Stimulated activated naive CD8-positive, alpha-beta T cell treated with anti-CD3 and anti-CD28 coated beads, Interleukin-15, amount 100 ng/mL, for 72 hours (primary cell): ENCODE measurements at regions not wholly inside any gene's neighbourhood (a gene's known extent, or its start where the extent isn't known, plus 50 kb on each side); places are given as distances from the start of the nearest gene placed in this dataset.

Experiments
- ATAC-seq: fragments of 150-1000 bp; cut with Tn5 transposase; 2 replicates; pipeline ENCODE4 v1.10.0; 2021; ENCODE audit warnings: mild to moderate bottlenecking, moderate library complexity
- DNase-seq, 2 donors: peaks; one replicate each; pipeline ENCODE4 v3.0.0; 2021 to 2022
- H3K27ac Mint-ChIP-seq, 2 donors: one replicate each; pipeline ENCODE4 v1.8.0; 2022; ENCODE audit warnings: mild to moderate bottlenecking in 2 of 2, mixed read lengths in 2 of 2, moderate library complexity in 2 of 2
- H3K27me3 Mint-ChIP-seq: one replicate; pipeline ENCODE4 v1.8.0; 2022; ENCODE audit warnings: mixed read lengths
- H3K4me1 Mint-ChIP-seq: one replicate; pipeline ENCODE4 v1.8.0; 2022; ENCODE audit warnings: mild to moderate bottlenecking, mixed read lengths
- H3K4me3 Mint-ChIP-seq, 2 donors: one replicate each; pipeline ENCODE4 v1.8.0; 2022; ENCODE audit warnings: mild to moderate bottlenecking in 2 of 2, mixed read lengths in 2 of 2, moderate library complexity in 1 of 2
- H3K9me3 Mint-ChIP-seq, 2 donors: one replicate each; pipeline ENCODE4 v1.8.0; 2022; ENCODE audit warnings: mixed read lengths in 2 of 2

DNA sequence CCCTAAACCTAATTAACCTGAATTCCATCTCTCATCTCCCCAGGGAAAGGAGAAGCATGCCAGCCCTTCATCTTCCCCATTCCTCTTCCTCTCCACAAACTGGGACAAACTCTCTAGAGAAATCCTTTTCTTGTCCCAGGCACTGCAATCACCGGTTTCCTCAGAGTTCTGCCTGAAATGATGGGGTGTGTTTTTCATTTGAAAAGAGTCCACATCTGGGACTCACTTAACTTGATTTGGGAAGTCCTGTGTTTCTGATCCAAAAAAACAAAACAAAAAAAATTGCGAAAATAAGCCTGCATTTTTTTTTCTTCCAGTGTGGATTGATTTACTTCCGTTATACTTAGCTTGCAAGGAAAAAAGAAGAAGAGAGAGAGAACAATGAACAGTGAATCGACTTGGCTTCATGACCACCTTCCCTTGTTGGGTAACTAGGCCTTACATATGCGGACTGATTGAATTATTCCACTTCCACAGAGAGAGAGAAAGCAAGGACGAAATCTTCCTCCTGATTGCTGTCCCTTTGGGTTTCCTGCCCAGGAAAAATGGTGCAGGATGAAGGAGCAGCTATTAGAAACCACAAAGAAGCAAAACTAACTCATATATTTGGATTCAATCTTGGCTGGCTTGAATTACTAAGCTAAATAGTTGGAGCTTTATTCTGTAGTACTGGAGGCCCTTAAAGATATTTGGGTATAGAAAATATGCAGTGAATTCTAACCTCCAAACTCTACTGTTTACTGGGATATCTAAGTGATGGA, 506.2 kb upstream of the TBX3 start:
- DNase-seq = no peak
- Mint-ChIP-seq H3K27me3 (no peaks in the 10 kb centered on the region), H3K27ac (no peak overlapping the region), H3K4me3 (no peak overlapping the region), H3K9me3 (peaks cover 0 to 29% of the 10 kb centered on the region in 2 donors), H3K4me1 (no peaks in the 10 kb centered on the region)
- ATAC-seq = no peak

DNA sequence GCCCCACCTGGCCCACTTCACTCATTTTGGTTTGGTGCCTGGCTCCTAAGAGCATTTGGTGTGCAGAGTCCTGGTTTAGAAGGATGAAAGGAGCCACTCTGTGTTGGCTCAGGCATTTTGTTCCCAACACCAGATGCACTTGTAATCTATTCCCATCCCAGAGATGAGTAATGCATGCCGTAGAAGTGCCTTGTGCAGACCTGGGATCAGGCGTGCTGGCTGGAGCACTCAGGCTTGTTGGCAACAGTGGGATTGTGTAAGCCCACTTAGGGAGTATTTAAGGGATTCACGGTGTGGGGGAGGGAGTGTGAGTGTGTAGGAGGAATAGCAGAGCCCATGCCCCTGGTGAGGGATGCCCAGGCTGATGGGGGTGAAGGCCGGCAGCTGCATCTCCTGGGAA, 501.5 kb upstream of the TBX3 start:
- Mint-ChIP-seq H3K27ac (no peak overlapping the region), H3K4me3 (no peak overlapping the region), H3K4me1 (no peaks in the 10 kb centered on the region), H3K9me3 (peaks cover 5 to 25% of the 10 kb centered on the region in 2 donors), H3K27me3 (no peaks in the 10 kb centered on the region)
- ATAC-seq (no peak), DNase-seq (no peak)

DNA sequence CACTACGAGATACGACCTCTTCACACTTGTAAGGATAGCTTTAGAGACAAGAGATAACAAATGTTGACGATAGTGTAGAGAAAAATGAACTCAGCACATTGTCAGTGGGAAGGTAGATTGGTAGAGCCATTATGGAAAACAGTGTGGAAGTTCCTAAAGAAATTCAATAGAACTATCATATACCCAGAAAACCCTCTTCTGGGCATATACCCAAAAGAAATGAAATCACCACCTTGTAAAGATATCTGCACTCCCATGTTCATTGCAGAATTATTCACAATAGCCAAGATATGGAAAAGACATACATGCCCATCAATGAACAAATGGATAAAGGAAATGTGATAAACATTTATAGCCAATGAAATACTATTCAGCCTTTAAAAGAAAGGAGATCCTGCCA, 499.8 kb upstream of the TBX3 start:
- Mint-ChIP-seq H3K4me3 (no peak overlapping the region), H3K9me3 (peaks cover 5 to 25% of the 10 kb centered on the region in 2 donors), H3K27me3 (no peaks in the 10 kb centered on the region), H3K27ac (no peak overlapping the region), H3K4me1 (no peaks in the 10 kb centered on the region)
- no peak for DNase-seq
- no peak for ATAC-seq

DNA sequence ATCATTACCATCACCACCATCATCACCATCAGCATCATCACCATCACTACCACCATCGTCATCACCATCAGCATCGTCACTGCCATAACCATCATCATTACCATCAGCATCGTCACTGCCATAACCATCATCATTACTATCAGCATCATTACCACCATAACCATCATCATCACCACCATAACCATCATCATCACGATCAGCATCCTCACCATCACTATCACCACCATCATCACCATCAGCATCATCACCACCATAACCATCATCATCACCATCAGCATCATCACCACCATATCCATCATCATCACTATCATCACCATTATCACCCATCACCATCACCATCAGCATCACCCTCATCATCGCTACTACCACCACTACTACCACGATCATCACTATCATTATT, 493.9 kb upstream of the TBX3 start:
- DNase-seq = no peak
- H3K9me3 Mint-ChIP-seq = no peaks in the 10 kb centered on the region
- no peaks in the 10 kb centered on the region for H3K27me3 Mint-ChIP-seq
- no peaks in the 10 kb centered on the region for H3K4me1 Mint-ChIP-seq
- no peak for ATAC-seq
- H3K27ac Mint-ChIP-seq = no peak overlapping the region
- no peak overlapping the region for H3K4me3 Mint-ChIP-seq

DNA sequence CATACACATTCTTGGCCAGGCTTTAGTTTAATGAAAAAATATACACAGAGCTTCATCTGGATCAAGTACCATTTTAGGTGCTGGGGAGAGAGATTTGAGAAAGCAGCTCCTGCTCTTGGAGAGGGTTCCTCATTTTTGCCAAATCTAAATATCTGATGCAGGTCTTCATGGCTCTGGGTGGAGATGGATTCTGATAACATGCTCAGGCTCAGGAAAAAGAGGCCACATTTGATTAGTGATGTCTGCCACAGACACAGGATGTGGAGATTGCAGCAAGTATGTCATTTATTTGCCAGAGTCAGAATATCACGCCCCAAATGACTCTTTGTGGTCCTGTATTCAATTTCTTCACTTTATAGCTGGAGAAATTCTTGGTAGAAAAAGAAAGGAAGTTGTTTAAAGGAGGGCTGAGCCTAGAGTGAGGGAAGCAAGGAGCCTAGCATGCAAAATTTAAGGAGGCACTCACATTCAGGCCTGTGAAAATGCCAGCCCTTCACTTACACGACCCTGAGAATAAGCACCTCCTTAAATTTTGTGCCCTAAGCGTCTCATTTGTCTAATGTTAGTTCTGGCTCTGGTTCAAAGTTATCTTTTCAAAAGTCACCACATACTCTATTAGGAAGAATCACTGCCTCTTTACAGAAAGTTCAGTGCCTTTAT, 492.9 kb upstream of the TBX3 start:
- DNase-seq (no peak), ATAC-seq (no peak)
- no peaks in the 10 kb centered on the region for H3K9me3 Mint-ChIP-seq
- no peaks in the 10 kb centered on the region for H3K4me1 Mint-ChIP-seq
- no peaks in the 10 kb centered on the region for H3K27me3 Mint-ChIP-seq
- H3K4me3 Mint-ChIP-seq = no peak overlapping the region
- H3K27ac Mint-ChIP-seq = no peak overlapping the region

DNA sequence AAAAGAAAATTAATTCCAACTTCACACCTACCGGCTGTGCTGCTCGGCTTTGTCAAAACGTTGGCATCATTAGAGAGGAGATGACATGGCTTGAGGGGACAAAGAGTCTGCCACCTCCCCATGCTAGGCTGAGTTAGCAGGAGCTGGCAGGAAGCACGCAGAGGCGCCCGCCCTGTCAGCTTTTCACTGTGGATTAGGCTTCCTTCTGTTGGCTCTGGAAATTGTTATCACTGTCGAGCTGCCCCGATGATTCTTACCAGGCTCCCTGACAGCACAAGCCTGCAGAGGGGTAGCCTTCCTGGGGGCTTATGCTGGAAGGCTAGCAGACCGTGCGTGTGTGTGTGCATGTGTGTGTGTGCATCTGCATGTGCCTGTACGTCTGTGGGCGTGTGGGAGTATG, 490.9 kb upstream of the TBX3 start:
- Mint-ChIP-seq H3K27ac (no peak overlapping the region), H3K4me3 (no peak overlapping the region), H3K9me3 (no peaks in the 10 kb centered on the region), H3K27me3 (no peaks in the 10 kb centered on the region), H3K4me1 (no peaks in the 10 kb centered on the region)
- ATAC-seq (no peak), DNase-seq (no peak)

DNA sequence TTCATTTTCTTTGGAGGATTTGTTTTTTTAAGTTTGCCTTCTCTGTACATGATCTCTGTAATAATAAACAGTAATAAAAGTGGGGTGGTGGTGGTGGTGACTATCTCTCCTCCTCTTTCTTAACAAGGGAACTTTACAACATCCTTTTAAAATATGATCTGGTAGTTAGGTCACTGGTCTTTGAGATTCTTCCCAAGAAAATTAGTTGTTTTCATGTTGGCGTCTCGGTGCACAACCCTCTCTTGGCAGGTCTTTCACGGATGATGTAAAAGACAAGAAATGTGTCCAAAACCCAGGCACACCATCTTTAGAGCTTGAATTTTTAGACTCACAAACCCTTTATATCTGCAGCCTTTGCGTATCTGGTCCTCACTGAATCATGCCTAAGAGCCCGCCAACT, 488.5 kb upstream of the TBX3 start:
- Mint-ChIP-seq H3K9me3 (peaks cover 6% of the 10 kb centered on the region in 2 donors), H3K4me1 (no peaks in the 10 kb centered on the region), H3K27me3 (no peaks in the 10 kb centered on the region), H3K27ac (no peak overlapping the region), H3K4me3 (no peak overlapping the region)
- ATAC-seq (no peak), DNase-seq (no peak)

DNA sequence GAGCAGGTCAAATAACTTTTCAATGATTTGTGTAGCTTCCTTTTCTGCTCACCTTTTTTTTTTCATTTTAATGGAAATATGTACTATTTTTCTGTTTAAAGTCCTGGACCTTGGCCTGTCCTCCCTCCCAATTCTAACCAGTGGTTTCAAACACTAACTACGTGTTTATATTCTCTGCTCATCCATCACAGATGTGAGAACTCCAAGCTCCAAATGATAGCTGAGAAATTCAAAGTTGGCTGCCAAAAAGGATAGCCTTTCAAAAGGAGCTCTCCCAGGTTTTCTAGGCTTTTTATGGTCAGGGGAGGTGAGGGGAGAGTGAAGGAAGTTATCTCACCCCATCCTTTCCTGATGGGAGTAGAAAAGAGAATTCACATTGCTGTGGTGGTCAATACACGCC, 486.0 kb upstream of the TBX3 start:
- Mint-ChIP-seq H3K27me3 (no peaks in the 10 kb centered on the region), H3K4me1 (no peaks in the 10 kb centered on the region), H3K9me3 (peaks cover 10 to 11% of the 10 kb centered on the region in 2 donors), H3K27ac (no peak overlapping the region), H3K4me3 (no peak overlapping the region)
- ATAC-seq = no peak
- no peak for DNase-seq

DNA sequence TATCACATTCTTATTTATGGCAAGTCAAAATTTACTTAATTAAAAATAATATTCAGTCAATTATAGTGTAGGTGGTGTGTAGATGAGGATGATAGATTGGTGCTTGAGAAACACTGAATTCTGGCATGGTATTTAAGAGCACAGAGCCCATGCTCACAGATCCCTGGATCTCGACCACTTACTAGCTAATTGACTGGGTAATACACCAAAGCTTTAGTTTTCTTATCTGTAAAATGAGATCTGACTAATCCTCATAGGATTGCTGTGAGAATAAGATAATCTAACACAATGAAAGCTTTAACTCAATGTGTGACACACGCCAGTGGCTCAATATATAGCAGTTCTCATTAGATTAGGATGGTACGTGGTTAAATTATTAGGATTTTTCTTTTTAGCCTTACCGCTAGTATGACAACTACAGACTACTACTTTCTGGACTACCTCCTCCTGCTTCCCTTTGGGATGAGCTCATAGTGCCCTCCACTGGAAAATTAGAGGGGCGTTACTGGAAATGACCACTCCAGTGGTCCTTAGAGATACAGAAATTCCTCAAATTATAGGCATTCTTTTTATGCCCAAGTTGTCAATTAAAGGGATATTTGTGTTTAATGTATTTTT, 482.8 kb upstream of the TBX3 start:
- Mint-ChIP-seq H3K27ac (no peak overlapping the region), H3K27me3 (no peaks in the 10 kb centered on the region), H3K4me1 (no peaks in the 10 kb centered on the region), H3K4me3 (no peak overlapping the region), H3K9me3 (peaks cover 11 to 14% of the 10 kb centered on the region in 2 donors)
- ATAC-seq (no peak), DNase-seq (no peak)

DNA sequence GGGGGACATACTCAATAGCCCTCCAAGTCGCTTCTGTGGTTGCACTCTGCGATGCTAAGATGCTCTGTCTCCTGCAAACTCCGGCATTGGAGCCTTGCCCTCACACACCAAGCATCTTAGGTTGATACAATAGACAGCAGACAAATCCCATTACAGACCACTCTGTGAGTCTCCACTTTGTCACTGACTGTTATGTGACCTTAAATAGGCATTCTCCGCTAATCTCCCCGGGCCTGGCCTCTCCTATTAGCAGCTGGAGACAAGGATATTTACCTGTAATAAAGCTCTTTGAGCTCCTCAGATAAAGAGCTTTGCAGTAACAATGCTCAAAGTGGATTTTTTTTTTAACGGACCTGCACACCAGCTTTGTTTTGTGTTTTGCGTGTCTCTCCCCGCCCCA, 479.7 kb upstream of the TBX3 start:
- Mint-ChIP-seq H3K27me3 (no peaks in the 10 kb centered on the region), H3K9me3 (peaks cover 11 to 14% of the 10 kb centered on the region in 2 donors), H3K4me3 (no peak overlapping the region), H3K4me1 (no peaks in the 10 kb centered on the region), H3K27ac (no peak overlapping the region)
- no peak for DNase-seq
- ATAC-seq = no peak

DNA sequence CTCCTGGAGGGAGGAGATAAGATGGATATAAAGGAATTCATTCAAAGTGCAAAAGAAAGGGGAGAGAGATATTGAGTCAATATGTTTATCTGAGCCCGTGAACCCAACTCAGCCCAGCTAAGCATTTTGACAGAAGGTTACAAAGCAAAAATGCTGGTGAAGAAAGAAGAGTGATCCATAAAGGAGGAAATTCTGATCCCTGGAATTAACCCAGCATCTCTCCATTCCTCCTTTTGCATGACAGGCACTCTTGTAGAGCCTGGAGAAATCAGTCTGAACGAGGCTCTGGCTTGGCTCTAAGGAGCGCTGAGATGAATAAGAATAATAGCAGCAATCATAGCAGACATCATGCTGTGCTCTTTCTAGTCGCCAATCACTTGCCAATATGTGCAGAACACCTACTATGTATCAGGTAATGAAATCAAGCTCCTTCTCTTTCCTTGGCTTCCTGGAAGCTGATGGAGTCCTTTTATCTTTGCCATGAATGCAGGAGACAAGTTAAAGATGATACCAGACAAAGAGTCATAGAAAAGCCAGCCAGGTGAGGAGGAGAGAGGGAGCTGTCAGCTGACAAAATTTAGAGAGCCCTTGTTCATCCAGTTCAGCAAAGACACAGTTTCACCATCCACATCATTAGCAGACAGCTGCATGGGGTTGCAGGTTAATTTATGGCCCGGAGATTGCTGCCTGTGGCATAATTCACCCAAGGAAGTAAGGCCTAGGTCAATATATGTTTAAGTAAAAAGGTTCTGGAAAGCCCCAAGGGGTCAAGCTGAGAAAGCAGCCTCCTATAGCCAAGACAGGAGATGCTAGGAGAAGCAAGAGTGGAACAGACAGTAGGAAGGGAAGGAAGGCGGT, 476.5 kb upstream of the TBX3 start:
- Mint-ChIP-seq H3K27ac (no peak overlapping the region), H3K4me3 (no peak overlapping the region), H3K9me3 (peaks cover 0 to 6% of the 10 kb centered on the region in 2 donors), H3K4me1 (no peaks in the 10 kb centered on the region), H3K27me3 (no peaks in the 10 kb centered on the region)
- ATAC-seq (no peak), DNase-seq (no peak)

DNA sequence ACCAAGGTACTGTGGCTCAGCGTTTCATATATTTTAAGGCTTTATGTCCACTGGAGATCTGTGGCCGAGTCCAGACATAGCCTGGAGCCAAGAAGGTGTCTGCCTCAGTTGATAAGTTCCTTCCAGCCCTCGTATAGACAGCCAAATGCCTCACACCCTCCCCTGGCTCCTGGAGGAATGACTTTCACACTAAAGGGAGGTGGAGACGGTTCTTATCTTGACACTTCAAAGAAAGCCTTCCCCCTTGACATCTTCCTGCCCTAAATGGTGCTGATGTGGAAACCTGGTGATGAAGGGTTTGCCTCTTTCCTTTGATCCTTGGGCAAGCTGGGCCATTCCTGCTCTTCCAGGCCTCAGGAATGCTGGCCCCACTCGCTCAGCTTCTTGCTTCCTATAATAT, 474.8 kb upstream of the TBX3 start:
- peaks cover 0 to 7% of the 10 kb centered on the region in 2 donors for H3K9me3 Mint-ChIP-seq
- no peak for ATAC-seq
- no peaks in the 10 kb centered on the region for H3K27me3 Mint-ChIP-seq
- no peak overlapping the region for H3K27ac Mint-ChIP-seq
- no peaks in the 10 kb centered on the region for H3K4me1 Mint-ChIP-seq
- H3K4me3 Mint-ChIP-seq = no peak overlapping the region
- DNase-seq = no peak

DNA sequence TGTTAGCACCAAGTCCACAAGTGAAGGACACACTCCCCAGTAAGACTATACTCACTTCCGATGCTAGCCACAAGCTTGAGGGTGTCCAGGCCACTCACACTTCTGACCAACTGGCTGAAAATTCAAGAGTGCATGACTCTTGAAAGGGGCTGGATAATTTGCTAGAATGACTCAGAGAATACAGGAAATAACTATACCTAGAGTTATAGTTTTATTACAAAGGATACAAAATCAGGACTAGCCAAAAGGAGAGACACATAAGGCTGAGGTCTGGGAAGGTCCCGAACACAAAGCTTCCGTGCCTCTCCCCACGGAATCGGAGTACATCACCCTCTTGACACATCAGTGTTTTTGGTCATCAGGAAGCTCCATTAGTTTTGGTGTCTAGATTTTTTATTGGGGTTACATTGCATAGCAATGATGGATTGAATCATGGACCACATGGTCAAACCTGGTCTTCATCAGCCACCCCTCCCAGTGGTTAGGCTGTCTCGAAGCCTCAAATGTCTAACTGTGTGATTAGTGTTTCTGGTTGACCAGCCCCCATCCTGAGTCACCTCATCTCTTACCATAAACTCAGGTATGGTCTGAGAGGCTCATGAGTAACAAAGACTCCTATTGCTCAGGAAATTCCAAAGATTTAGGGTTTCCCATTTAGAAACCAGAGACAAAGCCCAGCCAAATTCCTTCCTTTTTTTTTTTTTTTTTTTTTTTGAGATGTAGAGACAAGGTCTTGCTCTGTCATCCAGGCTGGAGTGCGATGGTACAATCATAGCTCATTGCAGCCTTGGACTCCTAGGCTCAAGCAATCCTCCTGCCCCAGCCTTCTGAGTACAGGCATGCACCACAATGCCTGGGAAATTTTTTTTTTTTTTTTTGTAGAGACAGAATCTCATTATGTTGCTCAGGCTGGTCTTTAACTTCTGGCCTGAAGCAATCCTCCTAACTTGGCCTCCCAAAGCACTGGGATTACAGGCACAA, 472.0 kb upstream of the TBX3 start:
- no peak for ATAC-seq
- Mint-ChIP-seq H3K27me3 (no peaks in the 10 kb centered on the region), H3K9me3 (peaks cover 0 to 7% of the 10 kb centered on the region in 2 donors), H3K4me1 (no peaks in the 10 kb centered on the region), H3K4me3 (no peak overlapping the region), H3K27ac (no peak overlapping the region)
- DNase-seq = no peak

DNA sequence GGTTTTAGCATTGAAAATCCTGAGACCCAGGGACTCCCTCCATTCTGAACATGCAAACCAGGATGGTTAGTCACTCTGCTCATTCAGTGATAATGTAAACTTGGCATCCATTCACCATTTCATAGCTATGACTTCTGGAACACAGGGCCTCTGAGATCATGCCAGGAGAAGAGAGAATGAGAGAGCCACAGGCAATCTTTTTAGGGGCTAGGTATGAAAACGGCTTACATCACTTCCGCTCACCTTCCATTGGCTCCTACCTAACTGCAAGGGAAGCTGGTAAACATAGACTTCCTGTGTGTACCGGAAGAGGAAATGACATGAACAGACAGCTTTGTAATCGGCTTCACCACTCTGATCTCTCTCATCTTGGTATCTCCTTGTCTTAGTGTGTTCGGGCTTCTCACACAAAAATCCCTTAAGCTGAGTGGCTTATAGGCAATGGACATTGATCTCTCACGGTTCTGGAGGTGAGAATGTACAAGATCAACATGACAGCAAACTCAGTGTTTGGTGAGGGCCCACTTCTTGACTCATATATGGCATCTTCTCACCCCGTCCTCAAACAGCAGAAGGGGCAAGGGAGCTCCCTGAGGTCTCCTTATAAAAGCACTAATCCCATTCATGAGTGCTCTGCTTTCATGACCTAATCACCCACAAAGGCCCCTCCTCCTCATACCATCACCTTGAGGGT, 465.9 kb upstream of the TBX3 start:
- H3K4me1 Mint-ChIP-seq = no peaks in the 10 kb centered on the region
- no peak for ATAC-seq

More for the DNA sequence above, 465.9 kb upstream of the TBX3 start:
- no peak for DNase-seq
- H3K9me3 Mint-ChIP-seq = peaks cover 0 to 17% of the 10 kb centered on the region in 2 donors
- no peaks in the 10 kb centered on the region for H3K27me3 Mint-ChIP-seq
- no peak overlapping the region for H3K27ac Mint-ChIP-seq
- H3K4me3 Mint-ChIP-seq = no peak overlapping the region
